Progenitor cell of endocrine pancreas (in vitro differentiated cells): ENCODE measurements at regions not wholly inside any gene's neighbourhood (a gene's known extent, or its start where the extent isn't known, plus 50 kb on each side); places are given as distances from the start of the nearest gene placed in this dataset.

Source experiments
- DNase-seq: peaks from one replicate; pipeline ENCODE4 v3.0.0; 2021; ENCODE audit warnings: low spot score; ENCODE audit not compliant: unreplicated experiment
- H3K27ac Mint-ChIP-seq: 2 replicates; pipeline ENCODE4 v1.8.0; 2021; ENCODE audit warnings: mild to moderate bottlenecking, moderate library complexity, mixed read lengths
- H3K27me3 Mint-ChIP-seq: 2 replicates; pipeline ENCODE4 v1.8.0; 2021; ENCODE audit warnings: mixed read lengths
- H3K36me3 Mint-ChIP-seq: 2 replicates; pipeline ENCODE4 v1.8.0; 2022; ENCODE audit warnings: mixed read lengths; ENCODE audit not compliant: insufficient read depth
- H3K4me1 Mint-ChIP-seq: 2 replicates; pipeline ENCODE4 v1.8.0; 2021; ENCODE audit warnings: low read depth, mixed read lengths
- H3K4me3 Mint-ChIP-seq: 2 replicates; pipeline ENCODE4 v1.8.0; 2021; ENCODE audit warnings: low read depth, mild to moderate bottlenecking, moderate library complexity, mixed read lengths
- H3K9me3 Mint-ChIP-seq: 2 replicates; pipeline ENCODE4 v1.8.0; 2021; ENCODE audit warnings: low read depth, mixed read lengths
- TF ChIP-seq, protein P1 (sequence below): fragments of 200-600 bp; sonication (generic); IDR thresholded peaks from one replicate; pipeline ENCODE4 v1.5.0; 2021; ENCODE audit warnings: antibody characterized with exemption, mild to moderate bottlenecking; ENCODE audit not compliant: unreplicated experiment

DNA sequence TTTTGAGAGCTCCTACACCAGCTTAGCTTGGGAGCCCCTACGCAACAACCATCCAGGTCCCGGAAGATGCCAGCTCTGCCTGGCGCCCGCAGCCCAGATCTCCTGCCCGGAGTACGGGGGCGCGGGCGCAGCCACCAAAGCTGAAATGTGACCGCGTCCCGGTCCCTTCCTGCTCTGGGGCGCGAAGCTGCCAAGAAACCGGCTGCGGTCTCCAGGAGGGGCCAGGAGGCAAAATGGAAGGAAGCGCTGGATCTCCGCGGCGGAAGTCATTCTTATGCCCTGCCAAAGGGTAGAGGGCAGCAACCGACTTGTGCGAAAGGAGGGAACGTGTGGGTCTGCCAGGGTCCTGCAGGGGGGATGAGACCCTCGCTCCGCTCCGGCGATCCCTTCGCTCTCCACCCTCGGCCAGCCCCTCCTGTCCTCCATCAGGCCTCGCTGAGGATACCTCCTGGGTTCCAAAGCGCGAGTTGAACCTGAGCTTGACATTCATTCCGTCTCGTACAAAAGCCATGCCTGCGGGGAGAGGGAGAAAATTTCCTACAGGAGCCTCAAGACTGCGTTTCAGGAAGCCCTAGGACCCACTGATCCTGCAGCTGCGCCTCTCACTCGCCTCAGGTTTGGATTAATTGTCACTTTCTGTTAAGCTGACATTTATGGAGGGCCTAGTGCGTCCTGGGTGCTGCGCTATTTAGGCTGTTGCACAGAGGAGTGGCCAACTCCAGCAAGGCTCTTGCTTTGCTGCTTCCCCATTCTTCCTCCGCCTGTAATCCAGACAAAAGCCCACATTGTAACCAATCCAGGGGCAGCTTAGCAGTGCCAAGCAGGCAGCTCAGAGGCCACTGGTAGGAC lies 98.3 kb upstream of the VGLL3 start:
- TF ChIP-seq, protein P1, sequence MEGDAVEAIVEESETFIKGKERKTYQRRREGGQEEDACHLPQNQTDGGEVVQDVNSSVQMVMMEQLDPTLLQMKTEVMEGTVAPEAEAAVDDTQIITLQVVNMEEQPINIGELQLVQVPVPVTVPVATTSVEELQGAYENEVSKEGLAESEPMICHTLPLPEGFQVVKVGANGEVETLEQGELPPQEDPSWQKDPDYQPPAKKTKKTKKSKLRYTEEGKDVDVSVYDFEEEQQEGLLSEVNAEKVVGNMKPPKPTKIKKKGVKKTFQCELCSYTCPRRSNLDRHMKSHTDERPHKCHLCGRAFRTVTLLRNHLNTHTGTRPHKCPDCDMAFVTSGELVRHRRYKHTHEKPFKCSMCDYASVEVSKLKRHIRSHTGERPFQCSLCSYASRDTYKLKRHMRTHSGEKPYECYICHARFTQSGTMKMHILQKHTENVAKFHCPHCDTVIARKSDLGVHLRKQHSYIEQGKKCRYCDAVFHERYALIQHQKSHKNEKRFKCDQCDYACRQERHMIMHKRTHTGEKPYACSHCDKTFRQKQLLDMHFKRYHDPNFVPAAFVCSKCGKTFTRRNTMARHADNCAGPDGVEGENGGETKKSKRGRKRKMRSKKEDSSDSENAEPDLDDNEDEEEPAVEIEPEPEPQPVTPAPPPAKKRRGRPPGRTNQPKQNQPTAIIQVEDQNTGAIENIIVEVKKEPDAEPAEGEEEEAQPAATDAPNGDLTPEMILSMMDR: no peak
- H3K27ac Mint-ChIP-seq: no peak overlapping the region
- DNase-seq: no peak
- H3K9me3 Mint-ChIP-seq: no peaks in the 10 kb centered on the region
- H3K4me3 Mint-ChIP-seq: peak overlapping the region; percentile 63
- no peaks in the 10 kb centered on the region for H3K4me1 Mint-ChIP-seq
- H3K36me3 Mint-ChIP-seq: no peaks in the 10 kb centered on the region
- H3K27me3 Mint-ChIP-seq: no peaks in the 10 kb centered on the region

DNA sequence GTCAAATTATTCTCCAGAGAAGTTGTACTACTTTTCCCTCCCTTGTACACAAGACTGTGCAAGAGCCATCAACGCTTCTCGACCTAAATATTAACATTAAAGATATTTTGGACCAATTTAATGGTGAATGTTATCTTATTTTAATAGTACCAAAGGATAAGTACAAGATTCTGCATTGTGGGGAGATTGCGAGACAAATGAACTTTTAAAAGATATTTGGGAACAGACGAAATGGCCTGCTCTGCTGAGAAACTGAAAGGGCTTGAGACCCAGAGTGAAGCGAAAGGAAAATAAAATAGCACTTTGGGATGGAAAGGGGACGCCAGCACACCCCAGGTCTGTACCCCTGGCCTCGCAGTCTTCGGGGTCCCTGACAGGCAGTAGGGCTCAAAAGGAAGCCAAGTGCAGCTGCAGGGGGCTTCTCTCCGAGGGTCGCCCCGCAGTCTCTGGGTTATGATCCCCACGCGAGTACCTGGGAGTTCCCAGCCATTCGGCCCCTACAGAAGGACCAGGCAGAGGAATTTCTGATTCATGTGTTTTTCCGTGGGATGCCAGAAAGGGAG lies 97.6 kb upstream of the VGLL3 start:
- Mint-ChIP-seq H3K27me3 (no peaks in the 10 kb centered on the region), H3K4me3 (no peak overlapping the region), H3K36me3 (no peaks in the 10 kb centered on the region), H3K27ac (no peak overlapping the region), H3K9me3 (no peaks in the 10 kb centered on the region), H3K4me1 (no peaks in the 10 kb centered on the region)
- no peak for DNase-seq
- TF ChIP-seq, protein P1: no peak

DNA sequence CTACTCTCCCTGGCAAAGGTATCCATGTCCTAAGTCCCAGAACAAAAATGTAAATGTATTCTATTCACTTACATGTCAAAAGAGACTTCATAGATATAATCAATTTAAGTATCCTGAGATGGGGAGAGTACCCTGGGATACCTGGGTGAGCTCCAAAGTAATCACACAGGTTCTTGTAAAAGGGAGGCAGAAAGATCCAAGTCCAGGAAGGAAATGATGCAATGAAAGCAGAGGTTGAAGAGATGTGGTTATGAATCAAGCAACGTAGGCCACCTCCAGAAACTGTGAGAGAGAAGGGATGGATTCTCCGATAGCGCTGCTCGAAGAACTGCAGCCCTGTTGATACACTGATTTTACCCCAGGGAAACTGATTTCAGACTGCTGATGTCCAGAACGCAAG lies 93.9 kb upstream of the VGLL3 start:
- TF ChIP-seq, protein P1: no peak
- no peaks in the 10 kb centered on the region for H3K36me3 Mint-ChIP-seq
- H3K27me3 Mint-ChIP-seq: no peaks in the 10 kb centered on the region
- H3K9me3 Mint-ChIP-seq: no peaks in the 10 kb centered on the region
- DNase-seq: no peak
- no peak overlapping the region for H3K27ac Mint-ChIP-seq
- H3K4me1 Mint-ChIP-seq: no peaks in the 10 kb centered on the region
- H3K4me3 Mint-ChIP-seq: no peak overlapping the region

DNA sequence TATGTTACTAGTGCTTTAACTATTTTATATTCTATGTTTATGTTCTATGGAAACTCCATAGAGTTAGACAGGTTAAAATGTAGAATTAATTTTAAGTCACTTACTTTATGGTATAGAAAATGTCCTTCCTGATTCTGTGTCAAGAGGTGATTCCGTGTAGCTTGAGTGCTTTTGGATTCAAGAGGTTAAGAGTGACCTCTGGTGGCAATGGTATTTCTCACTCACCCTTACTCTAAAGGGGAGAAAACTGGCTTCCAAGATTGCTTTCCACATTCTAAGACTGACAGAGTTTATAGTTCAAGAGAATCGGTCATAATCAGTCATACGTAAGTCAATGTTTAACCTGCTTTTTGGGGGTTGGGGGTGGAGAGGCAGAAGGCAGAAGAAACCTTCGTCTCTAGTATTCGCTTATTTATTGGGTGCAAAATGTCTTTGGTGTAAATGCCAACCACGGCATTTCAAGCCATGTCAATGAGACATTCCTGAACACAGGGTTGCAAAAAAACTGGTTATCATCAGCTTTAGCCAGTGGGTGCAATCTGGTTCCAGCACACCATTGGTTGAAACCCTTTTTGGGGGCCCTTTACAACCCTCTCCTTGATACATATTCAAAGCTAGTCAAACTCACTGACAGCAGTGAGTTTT lies 92.0 kb upstream of the VGLL3 start:
- H3K4me1 Mint-ChIP-seq: no peaks in the 10 kb centered on the region
- no peak overlapping the region for H3K27ac Mint-ChIP-seq
- no peaks in the 10 kb centered on the region for H3K9me3 Mint-ChIP-seq
- H3K4me3 Mint-ChIP-seq: no peak overlapping the region
- no peak for DNase-seq
- no peaks in the 10 kb centered on the region for H3K27me3 Mint-ChIP-seq
- no peaks in the 10 kb centered on the region for H3K36me3 Mint-ChIP-seq
- TF ChIP-seq, protein P1: peak; percentile 78

DNA sequence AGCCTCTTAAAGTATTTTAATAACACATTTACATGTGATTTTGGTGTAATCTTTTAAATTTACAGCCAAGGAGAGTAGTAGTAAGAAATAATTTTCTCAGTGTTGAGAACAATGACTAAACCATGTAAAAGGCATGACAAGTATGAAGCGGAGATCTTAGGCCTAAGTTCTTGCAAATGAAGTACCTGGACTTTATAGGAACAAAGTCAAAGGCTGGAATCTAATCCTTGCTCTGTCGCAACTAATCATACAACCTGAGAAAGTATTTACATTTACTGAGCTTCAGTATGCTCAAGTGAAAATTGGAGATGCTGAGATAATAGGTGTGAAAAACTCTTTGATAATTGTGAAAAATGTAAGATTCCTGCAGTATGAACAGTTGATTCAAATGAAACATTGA lies 86.4 kb upstream of the VGLL3 start:
- H3K4me1 Mint-ChIP-seq: peaks cover 7% of the 10 kb centered on the region
- H3K4me3 Mint-ChIP-seq: no peak overlapping the region
- no peaks in the 10 kb centered on the region for H3K36me3 Mint-ChIP-seq
- DNase-seq: no peak
- TF ChIP-seq, protein P1: no peak
- no peak overlapping the region for H3K27ac Mint-ChIP-seq
- H3K9me3 Mint-ChIP-seq: no peaks in the 10 kb centered on the region
- H3K27me3 Mint-ChIP-seq: no peaks in the 10 kb centered on the region
